PC-9 (cell line): ENCODE measurements at regions not wholly inside any gene's neighbourhood (a gene's known extent, or its start where the extent isn't known, plus 50 kb on each side); places are given as distances from the start of the nearest gene placed in this dataset.

Experiments used
- BruUV-seq: library from RNA; stranded (reverse); fragments of 400-500 nt; replicated peaks from 2 replicates; lab custom pipeline; 2021; lab: Mats Ljungman, UMichigan
- CTCF ChIA-PET: fragments of 300-600 bp; sonication (Branson Sonifier 250); formaldehyde crosslinking; loops from one replicate; lab custom pipeline; 2022; ENCODE audit warnings: antibody characterized with exemption; lab: Charles Lee
- POLR2A ChIA-PET: fragments of 300-600 bp; sonication (Branson Sonifier 250); formaldehyde crosslinking; loops from one replicate; lab custom pipeline; 2022; ENCODE audit warnings: antibody characterized with exemption; ENCODE audit not compliant: unreplicated experiment; lab: Charles Lee
- DNase-seq, 2 experiments: peaks; one replicate each; pipeline versions ENCODE4 v3.0.0 to v3.0.0-alpha.2; 2015 to 2022; ENCODE audit warnings: mixed read lengths in 1 of 2
- H2AFZ ChIP-seq: fragments of 200-600 bp; sonication (generic); 2 replicates; pipeline ENCODE4 v1.8.1; 2017; ENCODE audit warnings: antibody characterized with exemption
- H3F3A ChIP-seq: fragments of 200-600 bp; sonication (generic); 2 replicates; pipeline ENCODE4 v1.8.1; 2017; ENCODE audit warnings: antibody characterized with exemption, mild to moderate bottlenecking, low read depth; ENCODE audit not compliant: insufficient read depth
- H3K27ac ChIP-seq: fragments of 200-600 bp; sonication (generic); 2 replicates; pipeline ENCODE4 v1.6.1; 2016; ENCODE audit warnings: mixed run types
- H3K27me3 ChIP-seq: fragments of 200-600 bp; sonication (generic); 2 replicates; pipeline ENCODE4 v1.6.1; 2016; ENCODE audit warnings: low read depth, mixed run types; ENCODE audit not compliant: insufficient read depth
- H3K36me3 ChIP-seq: fragments of 200-600 bp; sonication (generic); 2 replicates; pipeline ENCODE4 v1.6.1; 2016; ENCODE audit warnings: low read depth, mixed run types
- H3K4me1 ChIP-seq: fragments of 200-600 bp; sonication (generic); replicated peaks from 2 replicates; pipeline ENCODE4 v1.6.1; 2016; ENCODE audit warnings: mixed run types; ENCODE audit not compliant: insufficient read depth
- H3K4me2 ChIP-seq: fragments of 200-600 bp; sonication (generic); 2 replicates; pipeline ENCODE4 v1.6.1; 2017; ENCODE audit warnings: mixed run types
- H3K4me3 ChIP-seq: fragments of 200-600 bp; sonication (generic); 2 replicates; pipeline ENCODE4 v1.6.1; 2016; ENCODE audit warnings: mixed run types
- H3K79me2 ChIP-seq: fragments of 200-600 bp; sonication (generic); 2 replicates; pipeline ENCODE4 v1.6.1; 2017; ENCODE audit warnings: low read depth, mixed run types
- H3K9me2 ChIP-seq: fragments of 200-600 bp; sonication (generic); 2 replicates; pipeline ENCODE4 v1.8.1; 2017; ENCODE audit warnings: mild to moderate bottlenecking; ENCODE audit not compliant: insufficient read depth
- H3K9me3 ChIP-seq: fragments of 200-600 bp; sonication (generic); 2 replicates; pipeline ENCODE4 v1.8.1; 2016; ENCODE audit warnings: low read depth; ENCODE audit not compliant: insufficient read depth
- H4K20me1 ChIP-seq: fragments of 200-600 bp; sonication (generic); 2 replicates; pipeline ENCODE4 v1.8.1; 2017; ENCODE audit not compliant: insufficient read depth
- EZH2 ChIP-seq: fragments of 200-600 bp; sonication (generic); IDR thresholded peaks from 2 replicates; pipeline ENCODE4 v1.8.0; 2017; ENCODE audit warnings: antibody characterized with exemption, low read depth
- intact Hi-C: fragments of 100-400 bp; cut with micrococcal nuclease; formaldehyde crosslinking; loops from one replicate; pipeline ENCODE4 v1.10.0; 2022; ENCODE audit not compliant: unreplicated experiment
- TF ChIP-seq, protein P1 (sequence below): fragments of 200-600 bp; sonication (generic); conservative IDR thresholded peaks from 2 replicates; pipeline ENCODE4 v1.6.1; 2017; ENCODE audit warnings: mixed run types, antibody characterized with exemption, mild to moderate bottlenecking, moderate library complexity

DNA sequence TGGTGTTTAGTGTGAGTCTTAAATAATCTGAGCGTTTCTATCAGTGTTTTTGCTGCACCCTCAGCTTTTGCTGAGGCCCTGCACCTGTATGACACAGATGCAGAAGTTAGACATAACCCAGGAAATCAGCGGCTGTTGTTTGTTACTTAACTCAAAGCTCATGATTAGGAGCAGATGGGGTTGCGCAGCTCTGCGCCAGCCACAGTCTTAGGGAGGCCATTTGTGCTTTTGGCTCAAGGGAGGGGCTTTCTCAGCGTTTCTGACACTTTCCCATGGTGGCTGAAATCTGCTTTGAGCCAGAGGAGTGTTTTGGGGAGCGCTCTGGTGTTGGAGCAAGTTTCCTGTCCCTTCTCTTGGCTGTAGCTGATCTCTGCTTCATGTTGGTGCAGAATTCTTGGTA is 433.8 kb downstream of the NAF1 start:
- Histone ChIP-seq H3K4me1 (no peaks in the 10 kb centered on the region), H2AFZ (no peak overlapping the region), H3K27ac (no peak overlapping the region), H3K9me3 (no peaks in the 10 kb centered on the region), H3K79me2 (no peaks in the 10 kb centered on the region), H3K36me3 (no peaks in the 10 kb centered on the region), H3K9me2 (no peaks in the 10 kb centered on the region), H3K4me3 (no peak overlapping the region), H3K4me2 (no peak overlapping the region), H3F3A (no peaks in the 10 kb centered on the region), H4K20me1 (no peaks in the 10 kb centered on the region), H3K27me3 (no peaks in the 10 kb centered on the region)
- DNase-seq, result no peak
- CTCF ChIA-PET, result no interaction called here
- no peak for TF ChIP-seq EZH2
- TF ChIP-seq, protein P1, sequence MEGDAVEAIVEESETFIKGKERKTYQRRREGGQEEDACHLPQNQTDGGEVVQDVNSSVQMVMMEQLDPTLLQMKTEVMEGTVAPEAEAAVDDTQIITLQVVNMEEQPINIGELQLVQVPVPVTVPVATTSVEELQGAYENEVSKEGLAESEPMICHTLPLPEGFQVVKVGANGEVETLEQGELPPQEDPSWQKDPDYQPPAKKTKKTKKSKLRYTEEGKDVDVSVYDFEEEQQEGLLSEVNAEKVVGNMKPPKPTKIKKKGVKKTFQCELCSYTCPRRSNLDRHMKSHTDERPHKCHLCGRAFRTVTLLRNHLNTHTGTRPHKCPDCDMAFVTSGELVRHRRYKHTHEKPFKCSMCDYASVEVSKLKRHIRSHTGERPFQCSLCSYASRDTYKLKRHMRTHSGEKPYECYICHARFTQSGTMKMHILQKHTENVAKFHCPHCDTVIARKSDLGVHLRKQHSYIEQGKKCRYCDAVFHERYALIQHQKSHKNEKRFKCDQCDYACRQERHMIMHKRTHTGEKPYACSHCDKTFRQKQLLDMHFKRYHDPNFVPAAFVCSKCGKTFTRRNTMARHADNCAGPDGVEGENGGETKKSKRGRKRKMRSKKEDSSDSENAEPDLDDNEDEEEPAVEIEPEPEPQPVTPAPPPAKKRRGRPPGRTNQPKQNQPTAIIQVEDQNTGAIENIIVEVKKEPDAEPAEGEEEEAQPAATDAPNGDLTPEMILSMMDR, result no peak
- no TSS peak for BruUV-seq
- POLR2A ChIA-PET, result no interaction called here
- intact Hi-C loops, result no loop called here

- no peaks in the 10 kb centered on the region for H3K9me2 ChIP-seq
- no peaks in the 10 kb centered on the region for H3K79me2 ChIP-seq
- H3K36me3 ChIP-seq, result no peaks in the 10 kb centered on the region
- BruUV-seq, result no TSS peak
- intact Hi-C loops, result no loop called here
- CTCF ChIA-PET, result no interaction called here
- TF ChIP-seq, protein P1, result no peak
- no peak for TF ChIP-seq EZH2
- no peaks in the 10 kb centered on the region for H4K20me1 ChIP-seq
- H3K4me3 ChIP-seq, result no peak overlapping the region
- H3K4me1 ChIP-seq, result no peaks in the 10 kb centered on the region
- no peaks in the 10 kb centered on the region for H3K9me3 ChIP-seq
- POLR2A ChIA-PET, result no interaction called here
- no peak for DNase-seq
- no peak overlapping the region for H3K4me2 ChIP-seq
- H3F3A ChIP-seq, result no peaks in the 10 kb centered on the region
- no peak overlapping the region for H2AFZ ChIP-seq
- no peak overlapping the region for H3K27ac ChIP-seq
- no peaks in the 10 kb centered on the region for H3K27me3 ChIP-seq
These were observed 438.9 kb downstream of the NAF1 start for GRCh38 chr4:162727766-162728165.

GRCh38 chr4:162727232-162727631 is 439.5 kb downstream of the NAF1 start:
- Histone ChIP-seq H3K4me2 (no peak overlapping the region), H3K27me3 (no peaks in the 10 kb centered on the region), H3K27ac (no peak overlapping the region), H3K9me2 (no peaks in the 10 kb centered on the region), H3K9me3 (no peaks in the 10 kb centered on the region), H3K36me3 (no peaks in the 10 kb centered on the region), H3K4me1 (no peaks in the 10 kb centered on the region), H3K4me3 (no peak overlapping the region), H4K20me1 (no peaks in the 10 kb centered on the region), H3F3A (no peaks in the 10 kb centered on the region), H2AFZ (no peak overlapping the region), H3K79me2 (no peaks in the 10 kb centered on the region)
- intact Hi-C loops, result no loop called here
- CTCF ChIA-PET, result no interaction called here
- TF ChIP-seq, protein P1, result no peak
- no peak for TF ChIP-seq EZH2
- DNase-seq, result no peak
- no TSS peak for BruUV-seq
- POLR2A ChIA-PET, result no interaction called here
